ENCODE measurements at regions not wholly inside any gene's neighbourhood (a gene's known extent, or its start where the extent isn't known, plus 50 kb on each side); places are given as distances from the start of the nearest gene placed in this dataset.

GRCh38 chr1:218670875-218671274, 325.7 kb downstream of the TGFB2 start:
- no peak for DNase-seq (ENCODE audit: low read depth in 2 of 3, low spot score in 2 of 3)

- DNase-seq (ENCODE audit: low read depth in 2 of 3, low spot score in 2 of 3), result no peak
These were observed 326.4 kb downstream of the TGFB2 start for GRCh38 chr1:218671573-218671972.

- DNase-seq (ENCODE audit: low read depth in 2 of 3, low spot score in 2 of 3), result no peak
These were observed 328.0 kb downstream of the TGFB2 start for GRCh38 chr1:218673170-218673569.

GRCh38 chr1:218674280-218674773, 329.2 kb downstream of the TGFB2 start:
- DNase-seq (ENCODE audit: low read depth in 2 of 3, low spot score in 2 of 3), result no peak

GRCh38 chr1:218677026-218677425, 331.9 kb downstream of the TGFB2 start:
- no peak for DNase-seq (ENCODE audit: low read depth in 2 of 3, low spot score in 2 of 3)

- DNase-seq (ENCODE audit: low read depth in 2 of 3, low spot score in 2 of 3), result no peak
These were observed 334.3 kb downstream of the TGFB2 start for GRCh38 chr1:218679391-218679790.

- no peak for DNase-seq (ENCODE audit: low read depth in 2 of 3, low spot score in 2 of 3)
These were observed 335.0 kb downstream of the TGFB2 start for GRCh38 chr1:218679988-218680748.

GRCh38 chr1:218683242-218683641, 338.1 kb downstream of the TGFB2 start:
- DNase-seq (ENCODE audit: low read depth in 2 of 3, low spot score in 2 of 3), result no peak

GRCh38 chr1:218686258-218686657, 341.1 kb downstream of the TGFB2 start:
- no peak for DNase-seq (ENCODE audit: low read depth in 2 of 3, low spot score in 2 of 3)

- no peak for DNase-seq (ENCODE audit: low read depth in 2 of 3, low spot score in 2 of 3)
These were observed 341.6 kb downstream of the TGFB2 start for GRCh38 chr1:218686761-218687160.

GRCh38 chr1:218692808-218693207, 347.7 kb downstream of the TGFB2 start:
- no peak for DNase-seq (ENCODE audit: low read depth in 2 of 3, low spot score in 2 of 3)

GRCh38 chr1:218693599-218693998, 348.5 kb downstream of the TGFB2 start:
- DNase-seq (ENCODE audit: low read depth in 2 of 3, low spot score in 2 of 3), result no peak

GRCh38 chr1:218694085-218694484, 348.9 kb downstream of the TGFB2 start:
- no peak for DNase-seq (ENCODE audit: low read depth in 2 of 3, low spot score in 2 of 3)

GRCh38 chr1:218694636-218695035, 349.5 kb downstream of the TGFB2 start:
- no peak for DNase-seq (ENCODE audit: low read depth in 2 of 3, low spot score in 2 of 3)

- DNase-seq (ENCODE audit: low read depth in 2 of 3, low spot score in 2 of 3), result no peak
These were observed 350.4 kb downstream of the TGFB2 start for GRCh38 chr1:218695525-218695924.

GRCh38 chr1:218698141-218698540, 353.0 kb downstream of the TGFB2 start:
- no peak for DNase-seq (ENCODE audit: low read depth in 2 of 3, low spot score in 2 of 3)

- no peak for DNase-seq (ENCODE audit: low read depth in 2 of 3, low spot score in 2 of 3)
These were observed 354.3 kb downstream of the TGFB2 start for GRCh38 chr1:218699421-218699820.

GRCh38 chr1:218699865-218700264, 354.7 kb downstream of the TGFB2 start:
- DNase-seq (ENCODE audit: low read depth in 2 of 3, low spot score in 2 of 3), result no peak

- DNase-seq (ENCODE audit: low read depth in 2 of 3, low spot score in 2 of 3), result no peak
These were observed 355.5 kb downstream of the TGFB2 start for GRCh38 chr1:218700666-218701065.

GRCh38 chr1:218701131-218701530, 356.0 kb downstream of the TGFB2 start:
- DNase-seq (ENCODE audit: low read depth in 2 of 3, low spot score in 2 of 3), result no peak

- DNase-seq (ENCODE audit: low read depth in 2 of 3, low spot score in 2 of 3), result no peak
These were observed 357.6 kb downstream of the TGFB2 start for GRCh38 chr1:218702775-218703174.

GRCh38 chr1:218703836-218704235, 358.7 kb downstream of the TGFB2 start:
- no peak for DNase-seq (ENCODE audit: low read depth in 2 of 3, low spot score in 2 of 3)

GRCh38 chr1:218705391-218705790, 360.3 kb downstream of the TGFB2 start:
- no peak for DNase-seq (ENCODE audit: low read depth in 2 of 3, low spot score in 2 of 3)
